ENCODE measurements at regions not wholly inside any gene's neighbourhood (a gene's known extent, or its start where the extent isn't known, plus 50 kb on each side); places are given as distances from the start of the nearest gene placed in this dataset.

- FAIRE-seq, result no peak
- Histone ChIP-seq H3K27me3 (replicated peaks in 1 of 2; ENCODE audit: control insufficient read depth in 2 of 2, insufficient read depth in 2 of 2, low read length in 1 of 2) (no peaks in the 10 kb centered on the region), H3K36me3 (ENCODE audit: control insufficient read depth in 2 of 2, insufficient read depth in 2 of 2, low read length in 1 of 2) (no peaks in the 10 kb centered on the region), H3K9ac (ENCODE audit: control insufficient read depth, insufficient read depth, low read length) (no peak overlapping the region), H3K79me2 (ENCODE audit: control insufficient read depth, insufficient read depth, low read length) (no peaks in the 10 kb centered on the region), H3K4me2 (ENCODE audit: control insufficient read depth, insufficient read depth) (no peak overlapping the region), H4K20me1 (ENCODE audit: control insufficient read depth, insufficient read depth) (no peaks in the 10 kb centered on the region), H3K4me1 (ENCODE audit: control insufficient read depth, insufficient read depth, low read length) (no peaks in the 10 kb centered on the region), H2AFZ (ENCODE audit: control insufficient read depth, low read depth, low read length) (no peak overlapping the region), H3K4me3 (no peak overlapping the region), H3K9me3 (replicated peaks; ENCODE audit: control insufficient read depth, insufficient read depth, low read length) (no peaks in the 10 kb centered on the region), H3K27ac (ENCODE audit: control insufficient read depth, insufficient read depth) (no peak overlapping the region)
- intact Hi-C loops (cut with micrococcal nuclease; ENCODE audit: unreplicated experiment), result no loop called here
- ChIA-PET POLR2A (no interaction called here), CTCF (interaction anchor here (1.3 kb wide), 1 partner anchor 19 kb away, joined by 4 read pairs; no protein-coding TSS in a partner anchor), RAD21 (ENCODE audit: unreplicated experiment) (no interaction called here), SMC1A (ENCODE audit: uncharacterized antibody, unreplicated experiment) (no interaction called here)
- BruUV-seq (replicated peaks), result no TSS peak
- in situ Hi-C loops (cut with MboI), result no loop called here
- ATAC-seq, result no peak
- no peak for DNase-seq (ENCODE audit: low read depth, low spot score)
- no peak for TF ChIP-seq NFIC (IDR thresholded peaks at IDR 0.05; ENCODE audit: low read depth, low read length)
- 24% methylated on average over 2 of the region's 2 CpGs for WGBS (ENCODE audit: insufficient coverage, insufficient replicate concordance, low lambda C conversion rate, missing lambda C conversion rate)
Measured at GRCh38 chr3:65033576-65033975, 345.8 kb upstream of the ADAMTS9 start.

GRCh38 chr3:65030847-65031463 lies 343.2 kb upstream of the ADAMTS9 start:
- H4K20me1 ChIP-seq (ENCODE audit: control insufficient read depth, insufficient read depth), result no peaks in the 10 kb centered on the region
- no peak for TF ChIP-seq USF1 (IDR thresholded peaks at IDR 0.05; ENCODE audit: borderline replicate concordance, extremely low read length, insufficient read depth, low read depth, low read length)
- no peak for TF ChIP-seq IKZF1 (conservative IDR thresholded peaks at IDR 0.05)
- TF ChIP-seq ZNF687 (IDR thresholded peaks at IDR 0.05), result no peak
- TF ChIP-seq HDAC2 (IDR thresholded peaks at IDR 0.05), result no peak
- TF ChIP-seq LARP7 (IDR thresholded peaks at IDR 0.05), result no peak
- TF ChIP-seq ZNF24 (IDR thresholded peaks at IDR 0.05), result no peak
- no peak for TF ChIP-seq PBX3 (IDR thresholded peaks at IDR 0.05; ENCODE audit: insufficient replicate concordance, low read depth, low read length)
- no peak for TF ChIP-seq PML (IDR thresholded peaks at IDR 0.05; ENCODE audit: low read length)
- H3K9ac ChIP-seq (ENCODE audit: control insufficient read depth, insufficient read depth, low read length), result no peak overlapping the region
- FAIRE-seq, result no peak
- WGBS (ENCODE audit: insufficient coverage, insufficient replicate concordance, low lambda C conversion rate, missing lambda C conversion rate), result 3% methylated on average over 3 of the region's 3 CpGs
- RAD21 ChIA-PET (ENCODE audit: unreplicated experiment), result no interaction called here
- no peaks in the 10 kb centered on the region for H3K9me3 ChIP-seq (replicated peaks; ENCODE audit: control insufficient read depth, insufficient read depth, low read length)
- BruUV-seq (replicated peaks), result no TSS peak
- H2AFZ ChIP-seq (ENCODE audit: control insufficient read depth, low read depth, low read length), result no peak overlapping the region
- ATAC-seq, result no peak
- SMC1A ChIA-PET (ENCODE audit: uncharacterized antibody, unreplicated experiment), result interaction anchor here (1.3 kb wide), 1 partner anchor 24 kb away, joined by 4 read pairs; no protein-coding TSS in a partner anchor
- no peak overlapping the region for H3K27ac ChIP-seq (ENCODE audit: control insufficient read depth, insufficient read depth)
- no peaks in the 10 kb centered on the region for H3K79me2 ChIP-seq (ENCODE audit: control insufficient read depth, insufficient read depth, low read length)
- CTCF ChIA-PET, result no interaction called here
- no peaks in the 10 kb centered on the region for H3K4me1 ChIP-seq (ENCODE audit: control insufficient read depth, insufficient read depth, low read length)
- DNase-seq (ENCODE audit: low read depth, low spot score), result no peak
- H3K4me3 ChIP-seq, result no peak overlapping the region
- in situ Hi-C loops (cut with MboI) (no loop called here), intact Hi-C loops (cut with micrococcal nuclease; ENCODE audit: unreplicated experiment) (no loop called here)
- no peak overlapping the region for H3K4me2 ChIP-seq (ENCODE audit: control insufficient read depth, insufficient read depth)
- POLR2A ChIA-PET, result no interaction called here
- no peaks in the 10 kb centered on the region for H3K36me3 ChIP-seq (ENCODE audit: control insufficient read depth in 2 of 2, insufficient read depth in 2 of 2, low read length in 1 of 2)
- no peaks in the 10 kb centered on the region for H3K27me3 ChIP-seq (replicated peaks in 1 of 2; ENCODE audit: control insufficient read depth in 2 of 2, insufficient read depth in 2 of 2, low read length in 1 of 2)

Data from GM12878 (cell line).